Sigmoid colon (tissue), 4 donors: ENCODE measurements at regions not wholly inside any gene's neighbourhood (a gene's known extent, or its start where the extent isn't known, plus 50 kb on each side); places are given as distances from the start of the nearest gene placed in this dataset.

ENCODE experiments used
- POLR2AphosphoS5 ChIP-seq, 4 donors: sonication (generic); formaldehyde crosslinking; IDR thresholded peaks; one replicate each; pipeline ENCODE4 v1.6.1; 2017; ENCODE audit warnings: antibody characterized with exemption in 4 of 4
- TF ChIP-seq, protein P1 (sequence below), 4 experiments: fragments of 450-650 bp in 3 of 4; fragments of 200-600 bp in 1 of 4; IDR thresholded peaks; one replicate each; pipeline ENCODE4 v1.5.1; 2016 to 2019; ENCODE audit warnings: antibody characterized with exemption in 4 of 4, mild to moderate bottlenecking in 3 of 4, moderate library complexity in 2 of 4

DNA sequence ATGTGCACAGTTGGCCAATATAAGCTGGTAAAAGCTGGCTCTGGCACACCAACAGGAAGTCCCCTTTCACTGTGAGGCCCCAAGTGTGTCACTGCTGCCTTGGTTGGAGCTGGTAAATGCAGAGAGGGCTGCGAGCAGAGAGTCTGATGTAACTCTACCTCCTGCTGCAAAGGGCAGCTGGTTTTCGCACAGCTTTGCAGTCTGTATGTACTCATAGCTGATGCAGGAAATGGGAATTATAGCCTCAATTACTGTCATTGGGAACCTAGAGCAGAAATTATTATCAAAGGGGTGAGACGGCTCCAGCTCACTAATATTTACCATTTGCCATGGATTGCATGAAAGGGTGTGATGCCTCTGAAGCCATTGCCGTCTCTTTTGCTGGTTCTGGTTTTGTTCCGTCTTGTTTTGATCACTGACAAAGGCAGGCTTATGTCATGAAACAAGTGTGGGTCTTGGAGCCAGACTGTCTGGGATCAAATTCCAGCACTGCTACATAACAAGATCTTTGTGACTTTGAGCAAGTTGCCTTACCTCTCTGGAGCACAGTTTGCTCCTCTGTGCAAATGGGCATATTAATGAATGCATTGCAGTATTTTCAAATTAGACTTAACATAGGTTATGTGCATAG is 124.3 kb upstream of the SLC25A48 start:
- TF ChIP-seq, protein P1, sequence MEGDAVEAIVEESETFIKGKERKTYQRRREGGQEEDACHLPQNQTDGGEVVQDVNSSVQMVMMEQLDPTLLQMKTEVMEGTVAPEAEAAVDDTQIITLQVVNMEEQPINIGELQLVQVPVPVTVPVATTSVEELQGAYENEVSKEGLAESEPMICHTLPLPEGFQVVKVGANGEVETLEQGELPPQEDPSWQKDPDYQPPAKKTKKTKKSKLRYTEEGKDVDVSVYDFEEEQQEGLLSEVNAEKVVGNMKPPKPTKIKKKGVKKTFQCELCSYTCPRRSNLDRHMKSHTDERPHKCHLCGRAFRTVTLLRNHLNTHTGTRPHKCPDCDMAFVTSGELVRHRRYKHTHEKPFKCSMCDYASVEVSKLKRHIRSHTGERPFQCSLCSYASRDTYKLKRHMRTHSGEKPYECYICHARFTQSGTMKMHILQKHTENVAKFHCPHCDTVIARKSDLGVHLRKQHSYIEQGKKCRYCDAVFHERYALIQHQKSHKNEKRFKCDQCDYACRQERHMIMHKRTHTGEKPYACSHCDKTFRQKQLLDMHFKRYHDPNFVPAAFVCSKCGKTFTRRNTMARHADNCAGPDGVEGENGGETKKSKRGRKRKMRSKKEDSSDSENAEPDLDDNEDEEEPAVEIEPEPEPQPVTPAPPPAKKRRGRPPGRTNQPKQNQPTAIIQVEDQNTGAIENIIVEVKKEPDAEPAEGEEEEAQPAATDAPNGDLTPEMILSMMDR (IDR thresholded peaks at IDR 0.05): no peak
- TF ChIP-seq POLR2AphosphoS5 (IDR thresholded peaks at IDR 0.05): no peak
